GM12878 (cell line): ENCODE measurements at regions not wholly inside any gene's neighbourhood (a gene's known extent, or its start where the extent isn't known, plus 50 kb on each side); places are given as distances from the start of the nearest gene placed in this dataset.

ENCODE experiments used
- ATAC-seq: fragments of 200-7000 bp; cut with Tn5 transposase; 3 replicates; pipeline ENCODE4 v1.9.1; 2020; ENCODE audit warnings: mild to moderate bottlenecking, moderate library complexity
- BruUV-seq: library from RNA; stranded (reverse); fragments of 400-500 nt; replicated peaks from 2 replicates; lab custom pipeline; 2021; lab: Mats Ljungman, UMichigan
- CTCF ChIA-PET: fragments of 300-600 bp; sonication (Branson Sonifier 250); formaldehyde crosslinking; extraction: SDS; loops from one replicate; lab custom pipeline; 2021; ENCODE audit warnings: inconsistent platforms; lab: Yijun Ruan, JAX
- POLR2A ChIA-PET: fragments of 350-600 bp; formaldehyde crosslinking; extraction: SDS; loops from one replicate; lab custom pipeline; 2021; ENCODE audit warnings: inconsistent platforms; lab: Charles Lee
- RAD21 ChIA-PET: fragments of 300-600 bp; sonication (Branson Sonifier 250); formaldehyde crosslinking; loops from one replicate; lab custom pipeline; 2023; ENCODE audit warnings: antibody characterized with exemption; ENCODE audit not compliant: unreplicated experiment; lab: Charles Lee
- SMC1A ChIA-PET: fragments of 300-600 bp; sonication (Branson Sonifier 250); formaldehyde crosslinking; loops from one replicate; lab custom pipeline; 2023; ENCODE audit not compliant: unreplicated experiment, uncharacterized antibody; lab: Charles Lee
- DNase-seq: peaks from one replicate; pipeline ENCODE4 v3.0.0-alpha.2; 2011; ENCODE audit warnings: low read depth, low spot score
- FAIRE-seq: peaks from 3 replicates; lab custom pipeline; 2011; peaks lifted over from hg19 to GRCh38; lab: Jason Lieb, UNC
- H2AFZ ChIP-seq: 2 replicates; pipeline ENCODE4 v1.6.0; 2011; ENCODE audit warnings: low read depth, low read length, control low read depth; ENCODE audit not compliant: control insufficient read depth
- H3K27ac ChIP-seq: 2 replicates; pipeline ENCODE4 v1.5.1; 2011; ENCODE audit warnings: control low read depth; ENCODE audit not compliant: control insufficient read depth, insufficient read depth
- H3K27me3 ChIP-seq, 2 experiments: replicated peaks in 1 of 2; 2 replicates each; pipeline versions ENCODE4 v1.6.0 to v1.6.1; 2011; ENCODE audit warnings: low read length in 1 of 2; ENCODE audit not compliant: control insufficient read depth in 2 of 2, insufficient read depth in 2 of 2
- H3K36me3 ChIP-seq, 2 experiments: 2 replicates each; pipeline ENCODE4 v1.5.1; 2011; ENCODE audit warnings: low read length in 1 of 2; ENCODE audit not compliant: control insufficient read depth in 2 of 2, insufficient read depth in 2 of 2
- H3K4me1 ChIP-seq: 2 replicates; pipeline ENCODE4 v1.6.1; 2011; ENCODE audit warnings: mild to moderate bottlenecking, low read length, moderate library complexity, mixed read lengths; ENCODE audit not compliant: control insufficient read depth, insufficient read depth
- H3K4me2 ChIP-seq: 2 replicates; pipeline ENCODE4 v1.6.0; 2011; ENCODE audit warnings: control low read depth; ENCODE audit not compliant: control insufficient read depth, insufficient read depth
- H3K4me3 ChIP-seq: fragments of 200-600 bp; sonication (generic); 2 replicates; pipeline ENCODE4 v1.5.1; 2016
- H3K79me2 ChIP-seq: 2 replicates; pipeline ENCODE4 v1.6.0; 2011; ENCODE audit warnings: low read length; ENCODE audit not compliant: control insufficient read depth, insufficient read depth
- H3K9ac ChIP-seq: 2 replicates; pipeline ENCODE4 v1.8.0; 2011; ENCODE audit warnings: low read length, control low read depth, mixed read lengths; ENCODE audit not compliant: control insufficient read depth, insufficient read depth
- H3K9me3 ChIP-seq: replicated peaks from 3 replicates; pipeline ENCODE4 v1.5.1; 2011; ENCODE audit warnings: mild to moderate bottlenecking, low read length; ENCODE audit not compliant: control insufficient read depth, insufficient read depth
- H4K20me1 ChIP-seq: 2 replicates; pipeline ENCODE4 v1.6.0; 2011; ENCODE audit not compliant: control insufficient read depth, insufficient read depth
- CREB1 ChIP-seq: IDR thresholded peaks from 2 replicates; pipeline ENCODE4 v1.6.1; 2012; ENCODE audit warnings: low read depth, mild to moderate bottlenecking, inconsistent platforms
- KDM1A ChIP-seq: fragments of 200-600 bp; sonication (generic); IDR thresholded peaks from 2 replicates; pipeline ENCODE4 v1.6.1; 2016; ENCODE audit warnings: borderline replicate concordance
- MEF2B ChIP-seq: fragments of 450-650 bp; IDR thresholded peaks from 2 replicates; pipeline ENCODE4 v1.6.1; 2018; ENCODE audit warnings: mild to moderate bottlenecking, moderate library complexity; ENCODE audit not compliant: partially characterized antibody, poor library complexity, severe bottlenecking
- SIX5 ChIP-seq: IDR thresholded peaks from 2 replicates; pipeline ENCODE4 v1.6.1; 2011; ENCODE audit warnings: mild to moderate bottlenecking, low read depth, low read length, moderate library complexity; ENCODE audit not compliant: severe bottlenecking
- WGBS: methylation state at CpG from one replicate; pipeline ENCODE4 v1.1.6; 2016; ENCODE audit warnings: low lambda C conversion rate; ENCODE audit not compliant: insufficient replicate concordance, insufficient coverage; ENCODE audit errors: missing lambda C conversion rate; 5-methylcytosine and 5-hydroxymethylcytosine counted together
- in situ Hi-C: fragments of 300-500 bp; cut with MboI; formaldehyde crosslinking; loops from 9 replicates; pipeline ENCODE4 v1.14.3; 2018; ENCODE audit warnings: mixed read lengths
- intact Hi-C: fragments of 100-400 bp; cut with micrococcal nuclease; formaldehyde crosslinking; loops from one replicate; pipeline ENCODE4 v1.14.2; 2022; ENCODE audit not compliant: unreplicated experiment
- TF ChIP-seq, protein P1 (sequence below): fragments of 450-650 bp; formaldehyde crosslinking; IDR thresholded peaks from 2 replicates; pipeline ENCODE4 v1.5.0; 2022; ENCODE audit warnings: mild to moderate bottlenecking, missing genetic modification characterization

DNA sequence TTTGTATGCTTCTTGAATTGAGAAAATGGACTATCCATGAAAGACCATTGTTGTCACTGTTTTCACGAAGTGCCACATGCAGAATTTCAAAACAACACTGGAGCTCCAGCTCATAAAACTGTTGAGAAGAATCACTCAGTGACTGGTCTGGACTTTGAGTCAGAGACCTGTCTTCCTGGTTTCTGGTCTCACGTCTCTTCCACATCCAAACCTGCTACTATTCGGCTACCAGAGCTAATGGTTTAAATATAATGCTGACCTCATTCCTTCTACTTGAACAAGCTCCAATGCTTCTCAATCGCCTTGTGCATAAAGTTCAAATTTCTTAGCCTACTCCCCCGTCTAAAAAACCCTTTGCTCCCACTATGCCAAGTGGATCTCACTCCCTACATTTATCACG is 227.9 kb upstream of the NR2F2 start (continued):
- TF ChIP-seq MEF2B, result no peak
- TF ChIP-seq, all 136 proteins: peak for 0

DNA sequence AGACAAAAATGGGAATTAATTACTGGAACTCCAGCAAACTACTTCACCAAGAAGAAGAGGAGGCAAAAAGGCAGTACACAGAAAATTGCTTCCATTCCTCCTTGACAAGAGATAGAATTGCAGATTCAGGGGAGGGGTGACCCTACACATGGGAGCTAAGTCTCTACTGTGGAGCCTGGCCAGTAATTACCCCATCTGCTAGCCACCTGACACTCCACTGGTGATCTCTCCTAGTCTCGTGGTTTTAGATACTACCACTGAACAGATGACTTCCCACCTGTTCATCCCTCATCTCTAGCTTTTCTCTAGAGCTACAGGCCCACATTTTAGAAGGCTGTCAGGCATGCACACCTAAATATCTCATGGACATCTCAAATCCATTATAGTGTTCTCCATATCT is 224.3 kb upstream of the NR2F2 start:
- TF ChIP-seq, protein P1, sequence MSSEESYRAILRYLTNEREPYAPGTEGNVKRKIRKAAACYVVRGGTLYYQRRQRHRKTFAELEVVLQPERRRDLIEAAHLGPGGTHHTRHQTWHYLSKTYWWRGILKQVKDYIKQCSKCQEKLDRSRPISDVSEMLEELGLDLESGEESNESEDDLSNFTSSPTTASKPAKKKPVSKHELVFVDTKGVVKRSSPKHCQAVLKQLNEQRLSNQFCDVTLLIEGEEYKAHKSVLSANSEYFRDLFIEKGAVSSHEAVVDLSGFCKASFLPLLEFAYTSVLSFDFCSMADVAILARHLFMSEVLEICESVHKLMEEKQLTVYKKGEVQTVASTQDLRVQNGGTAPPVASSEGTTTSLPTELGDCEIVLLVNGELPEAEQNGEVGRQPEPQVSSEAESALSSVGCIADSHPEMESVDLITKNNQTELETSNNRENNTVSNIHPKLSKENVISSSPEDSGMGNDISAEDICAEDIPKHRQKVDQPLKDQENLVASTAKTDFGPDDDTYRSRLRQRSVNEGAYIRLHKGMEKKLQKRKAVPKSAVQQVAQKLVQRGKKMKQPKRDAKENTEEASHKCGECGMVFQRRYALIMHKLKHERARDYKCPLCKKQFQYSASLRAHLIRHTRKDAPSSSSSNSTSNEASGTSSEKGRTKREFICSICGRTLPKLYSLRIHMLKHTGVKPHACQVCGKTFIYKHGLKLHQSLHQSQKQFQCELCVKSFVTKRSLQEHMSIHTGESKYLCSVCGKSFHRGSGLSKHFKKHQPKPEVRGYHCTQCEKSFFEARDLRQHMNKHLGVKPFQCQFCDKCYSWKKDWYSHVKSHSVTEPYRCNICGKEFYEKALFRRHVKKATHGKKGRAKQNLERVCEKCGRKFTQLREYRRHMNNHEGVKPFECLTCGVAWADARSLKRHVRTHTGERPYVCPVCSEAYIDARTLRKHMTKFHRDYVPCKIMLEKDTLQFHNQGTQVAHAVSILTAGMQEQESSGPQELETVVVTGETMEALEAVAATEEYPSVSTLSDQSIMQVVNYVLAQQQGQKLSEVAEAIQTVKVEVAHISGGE (CRISPR knock-in tag), result no peak
- TF ChIP-seq SIX5 (no peak), CREB1 (no peak), KDM1A (no peak)
- TF ChIP-seq, all 136 proteins: peak for 0
- intact Hi-C loops (no loop called here), in situ Hi-C loops (no loop called here)
- no peaks in the 10 kb centered on the region; the same call in 2 of the 3 replicates for H3K9me3 ChIP-seq
- no peaks in the 10 kb centered on the region for H4K20me1 ChIP-seq
- ChIA-PET SMC1A (interaction anchor here (0.6 kb wide), 1 partner anchor 85 kb away, joined by 3 read pairs; no protein-coding TSS in a partner anchor), CTCF (no interaction called here), POLR2A (no interaction called here), RAD21 (no interaction called here)
- no peak overlapping the region for H3K9ac ChIP-seq
- WGBS, result 0% methylated on average over 1 of the region's 1 CpG
- H3K4me3 ChIP-seq, result no peak overlapping the region
- H3K79me2 ChIP-seq, result no peaks in the 10 kb centered on the region
- no peak for FAIRE-seq
- no peak overlapping the region for H2AFZ ChIP-seq
- H3K4me2 ChIP-seq, result no peak overlapping the region
- ATAC-seq, result no peak
- BruUV-seq, result no TSS peak
- no peaks in the 10 kb centered on the region for H3K4me1 ChIP-seq
- DNase-seq, result no peak
- no peak overlapping the region for H3K27ac ChIP-seq
- no peaks in the 10 kb centered on the region for H3K27me3 ChIP-seq
- no peaks in the 10 kb centered on the region for H3K36me3 ChIP-seq
